Astrocyte of the hippocampus (primary cell): ENCODE measurements at regions not wholly inside any gene's neighbourhood (a gene's known extent, or its start where the extent isn't known, plus 50 kb on each side); places are given as distances from the start of the nearest gene placed in this dataset.
A peak's percentile ranks its signal among the peaks of the same experiment; 100 is the strongest.

Source experiments
- DNase-seq: peaks from one replicate; pipeline ENCODE4 v3.0.0; 2011; ENCODE audit warnings: low read depth, low spot score

DNA sequence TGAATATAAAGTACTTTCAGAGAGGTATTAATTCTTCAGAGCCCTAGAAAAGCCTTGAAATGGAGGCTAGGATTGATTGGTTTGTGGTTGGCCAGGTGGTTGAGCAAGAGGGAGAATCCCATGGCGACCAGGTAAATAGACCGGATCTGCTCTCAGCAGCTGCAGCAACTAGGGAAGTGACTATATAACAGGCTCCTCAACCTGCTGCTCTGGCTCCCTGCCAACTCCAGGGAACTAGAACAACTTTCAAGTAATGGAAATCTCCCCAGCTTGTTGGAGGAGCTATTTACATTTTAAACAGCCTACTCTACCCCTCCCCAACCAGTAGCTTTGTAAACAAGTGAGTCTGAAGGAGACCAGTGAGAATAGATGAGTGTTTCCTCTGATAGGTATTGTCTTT, 121.8 kb upstream of the CADM2 start:
- peak; percentile 4 for DNase-seq

DNA sequence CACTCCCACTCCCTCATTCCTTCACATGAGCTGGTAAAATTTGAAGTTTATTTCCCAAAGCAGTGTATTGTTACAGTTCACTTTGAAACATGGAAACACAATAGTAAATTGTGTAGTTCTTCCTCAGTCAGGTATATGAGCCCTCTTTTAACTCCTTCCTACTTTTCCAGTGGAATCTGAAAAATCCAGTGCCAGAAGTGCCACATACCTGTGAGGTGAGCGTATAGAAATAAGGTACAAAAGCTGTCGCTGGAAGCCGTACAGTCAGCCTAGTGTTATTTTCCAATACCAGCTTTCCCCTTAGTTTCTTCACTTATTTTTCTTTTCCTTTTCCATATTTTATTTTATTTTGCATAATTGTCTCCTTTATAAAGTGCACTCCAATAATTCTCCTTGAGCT, 81.7 kb upstream of the CADM2 start:
- no peak for DNase-seq

DNA sequence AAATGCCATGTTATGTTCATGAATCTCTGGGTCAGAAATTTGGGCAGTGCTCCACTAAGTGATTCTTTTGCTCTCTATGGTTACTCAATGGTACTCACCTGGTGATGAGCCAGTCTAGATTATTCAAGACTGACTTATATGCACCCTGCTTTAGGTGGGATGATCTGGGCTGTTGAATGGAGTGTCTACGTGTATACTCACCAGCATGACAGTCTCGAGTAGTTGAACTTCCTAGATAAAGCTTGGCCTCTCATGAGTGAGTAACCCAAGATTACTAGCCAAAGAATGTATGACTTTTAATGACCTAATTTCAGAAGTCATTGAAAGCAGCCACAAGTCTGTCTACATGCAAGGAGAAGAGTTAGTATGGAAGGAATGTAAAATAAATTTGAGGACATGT, 77.5 kb upstream of the CADM2 start:
- no peak for DNase-seq

DNA sequence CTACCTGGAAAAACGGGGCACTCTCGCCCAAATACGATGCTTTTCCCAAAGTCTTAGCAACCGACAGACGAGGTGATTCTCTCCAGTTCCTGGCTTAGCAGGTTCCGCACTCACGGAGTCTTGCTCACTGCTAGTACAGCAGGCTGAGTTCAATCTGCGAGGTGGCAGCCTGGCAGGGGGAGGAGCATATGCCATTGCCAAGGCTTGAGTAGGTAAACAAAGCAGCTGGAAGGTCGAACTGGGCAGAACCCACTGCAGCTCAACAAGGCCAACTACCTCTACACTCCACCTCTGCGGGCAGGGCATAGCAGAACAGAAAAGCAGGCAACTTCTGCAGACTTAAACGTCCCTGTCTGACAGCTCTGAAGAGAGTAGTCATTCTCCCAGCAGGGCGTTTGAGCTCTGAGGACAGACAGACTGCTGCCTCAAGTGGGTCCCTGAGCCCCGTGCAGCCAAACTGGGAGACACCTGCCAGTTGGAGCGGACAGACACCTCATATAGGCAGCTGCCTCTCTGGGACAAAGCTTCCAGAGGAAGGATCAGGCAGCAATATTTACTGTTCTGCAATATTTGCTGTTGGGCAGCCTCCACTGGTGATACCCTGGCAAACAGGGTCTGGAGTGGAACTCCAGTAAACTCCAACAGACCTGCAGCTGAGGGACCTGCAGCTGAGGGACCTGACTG, 73.4 kb upstream of the CADM2 start:
- DNase-seq = no peak

DNA sequence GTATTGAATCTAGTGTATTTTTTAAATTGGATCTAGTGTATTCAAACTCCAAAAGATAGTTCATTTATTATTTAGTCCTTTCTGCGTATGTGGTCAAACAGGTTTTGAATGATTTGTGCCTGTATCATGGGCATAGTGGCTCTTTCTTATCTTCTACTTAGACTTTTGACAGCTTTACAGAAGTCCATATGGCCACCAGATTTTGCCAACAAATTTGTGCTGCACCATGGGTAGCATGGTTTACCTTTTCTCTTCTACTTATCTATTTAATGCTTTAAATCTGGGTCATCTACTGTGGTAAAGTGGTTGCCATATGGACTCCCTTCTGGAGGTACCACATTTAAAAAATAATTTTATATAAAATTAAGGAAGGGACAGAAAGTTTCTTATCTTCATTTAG, 66.9 kb upstream of the CADM2 start:
- DNase-seq = no peak

DNA sequence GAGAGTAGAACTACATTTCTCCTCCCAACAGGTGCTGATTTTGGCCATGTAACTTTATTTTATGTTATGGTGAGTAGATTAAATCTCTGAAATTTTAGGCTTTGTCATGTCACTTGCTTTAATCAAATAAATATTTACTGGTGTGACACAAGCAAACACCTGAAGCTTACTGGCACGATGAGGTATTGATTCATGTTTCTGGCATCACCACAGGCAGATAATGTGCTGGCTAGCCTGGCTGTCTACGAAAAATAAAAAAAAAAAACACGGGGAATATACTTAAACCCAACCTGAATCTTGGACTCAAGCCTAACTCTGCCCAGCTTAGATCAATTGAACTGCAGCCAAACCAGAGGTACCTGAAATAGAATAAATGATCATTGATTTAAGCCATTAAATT, 65.6 kb upstream of the CADM2 start:
- DNase-seq = no peak

DNA sequence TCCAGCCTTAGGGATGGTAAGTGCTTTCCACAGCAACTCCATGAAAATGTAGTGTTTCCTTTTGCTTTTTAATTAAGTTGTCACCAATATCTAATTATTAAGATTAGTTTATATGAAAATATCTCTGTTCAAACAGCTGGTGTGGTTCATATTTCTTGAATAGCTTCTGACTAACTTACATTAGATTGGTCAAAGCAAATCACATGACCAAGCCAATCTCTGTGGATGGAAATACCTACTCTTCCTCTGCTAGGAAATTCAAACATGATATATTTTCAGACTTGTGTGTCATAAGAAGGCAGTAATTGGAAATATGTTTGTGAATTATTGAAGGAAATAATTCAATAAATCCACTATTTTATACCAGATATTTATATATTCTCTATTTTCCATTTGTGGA, 54.6 kb upstream of the CADM2 start:
- no peak for DNase-seq

DNA sequence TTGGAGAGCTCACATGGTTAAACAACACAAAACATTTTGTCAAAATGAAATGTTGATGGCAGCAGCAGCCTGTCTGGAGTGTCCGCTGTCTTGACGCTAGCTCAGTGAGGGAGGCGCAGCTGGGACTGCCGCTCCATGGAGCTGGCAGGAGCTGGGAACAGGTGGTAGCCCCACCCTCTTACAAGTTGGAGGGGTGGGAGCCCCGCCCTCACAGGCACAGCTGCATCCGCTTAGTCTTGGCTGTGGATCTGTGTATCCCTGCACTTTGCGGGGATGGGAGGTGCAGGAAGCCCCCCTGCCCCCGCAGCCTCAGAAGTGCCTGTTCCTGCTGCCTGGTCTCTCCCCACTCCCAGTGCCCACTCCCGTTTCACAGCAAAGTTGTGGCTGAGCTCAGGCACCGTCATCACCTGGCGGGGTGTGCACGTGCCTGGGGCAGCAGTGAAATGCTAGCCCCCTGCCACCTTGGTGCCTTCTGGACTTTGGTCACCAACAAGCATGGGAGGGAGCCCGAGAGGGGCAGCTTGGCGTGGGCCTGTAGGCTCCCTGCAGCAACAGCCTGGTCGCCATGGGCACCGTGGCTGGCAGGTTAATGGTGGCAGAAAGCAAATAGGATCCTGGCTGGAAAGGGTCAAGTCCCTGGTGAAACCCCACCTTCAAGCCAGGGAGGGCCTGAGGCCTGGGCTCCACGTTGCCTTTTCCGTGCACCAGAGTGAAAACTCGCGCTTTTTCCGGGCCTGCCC, 53.8 kb upstream of the CADM2 start:
- no peak for DNase-seq

DNA sequence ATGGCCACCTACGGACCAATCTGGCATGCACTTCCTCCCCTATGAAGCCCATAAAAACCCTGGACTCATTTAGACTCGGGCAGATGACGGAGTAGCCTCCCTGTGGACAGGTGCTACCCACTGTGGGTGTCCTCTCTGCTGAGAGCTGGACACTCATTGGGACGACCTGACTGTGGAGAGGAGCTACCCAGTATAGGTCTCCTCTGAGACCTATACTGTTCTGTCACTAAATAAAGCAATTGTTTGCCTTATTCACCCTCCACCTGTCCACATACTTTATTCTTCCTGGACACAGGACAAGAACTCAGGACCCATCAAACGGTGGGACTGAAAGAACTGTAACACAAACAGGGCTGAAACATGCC, 53.3 kb upstream of the CADM2 start:
- DNase-seq = no peak

DNA sequence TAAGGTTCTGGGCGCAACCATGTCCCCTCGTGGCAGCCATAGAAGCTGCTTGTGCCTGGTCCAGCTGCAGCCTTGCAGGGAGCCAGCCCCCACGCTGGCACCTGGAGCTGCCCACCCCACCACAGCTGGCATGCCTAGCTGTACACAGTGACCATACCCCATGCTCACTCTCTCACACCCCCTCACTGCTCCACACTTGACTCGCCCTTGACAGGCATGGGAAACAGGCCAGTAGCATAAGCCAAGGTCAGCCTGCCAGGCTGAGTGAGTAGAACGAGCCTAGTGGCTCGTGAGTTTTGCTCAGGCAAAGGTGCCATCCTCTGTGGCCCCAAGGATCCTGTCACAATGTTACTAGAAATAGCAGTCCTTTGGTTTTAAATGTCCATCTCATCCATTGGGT, 52.7 kb upstream of the CADM2 start:
- DNase-seq = no peak
